HT1080 (cell line): ENCODE measurements at regions not wholly inside any gene's neighbourhood (a gene's known extent, or its start where the extent isn't known, plus 50 kb on each side); places are given as distances from the start of the nearest gene placed in this dataset.
"Not testable (repeated sequence)": the region's sequence is repeated elsewhere in the genome, so short reads cannot be mapped to it uniquely, and the experiment has no call there.

Source experiments
- DNase-seq: peaks from one replicate; pipeline ENCODE4 v3.0.0-alpha.2; 2015; ENCODE audit warnings: low read depth

DNA sequence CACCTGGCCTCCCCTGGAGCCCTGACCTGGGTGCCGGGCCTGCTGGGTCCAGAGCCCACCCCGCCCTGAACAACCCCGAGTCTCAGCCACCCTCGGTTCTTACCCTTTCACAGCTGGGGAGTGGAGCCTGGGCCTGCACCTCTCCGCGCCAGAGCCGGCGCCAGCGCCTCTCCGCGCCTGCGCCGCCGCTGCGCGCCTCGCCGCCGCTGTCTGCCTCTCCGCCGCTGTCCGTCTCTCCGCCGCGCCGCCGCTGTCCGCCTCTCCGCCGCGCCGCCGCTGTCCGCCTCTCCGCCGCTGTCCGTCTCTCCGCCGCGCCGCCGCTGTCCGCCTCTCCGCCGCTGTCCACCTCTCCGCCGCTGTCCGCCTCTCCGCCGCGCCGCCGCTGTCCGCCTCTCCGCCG lies 326.9 kb upstream of the PLGLB1 start:
- DNase-seq, result not testable (repeated sequence)

DNA sequence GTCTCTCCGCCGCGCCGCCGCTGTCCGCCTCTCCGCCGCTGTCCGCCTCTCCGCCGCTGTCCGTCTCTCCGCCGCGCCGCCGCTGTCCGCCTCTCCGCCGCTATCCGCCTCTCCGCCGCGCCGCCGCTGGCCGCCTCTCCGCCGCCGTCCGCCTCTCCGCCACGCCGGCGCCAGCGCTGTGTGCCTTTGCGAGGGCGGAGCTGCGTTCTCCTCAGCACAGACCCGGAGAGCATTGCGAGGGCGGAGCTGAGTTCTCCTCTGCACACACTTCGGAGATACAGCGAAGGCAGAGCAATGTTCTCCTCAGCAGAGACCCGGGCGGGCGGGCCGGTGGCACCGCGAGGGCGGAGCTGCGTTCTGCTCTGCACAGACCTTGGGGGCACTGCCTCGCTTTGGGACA lies 327.4 kb upstream of the PLGLB1 start:
- DNase-seq, result not testable (repeated sequence)

DNA sequence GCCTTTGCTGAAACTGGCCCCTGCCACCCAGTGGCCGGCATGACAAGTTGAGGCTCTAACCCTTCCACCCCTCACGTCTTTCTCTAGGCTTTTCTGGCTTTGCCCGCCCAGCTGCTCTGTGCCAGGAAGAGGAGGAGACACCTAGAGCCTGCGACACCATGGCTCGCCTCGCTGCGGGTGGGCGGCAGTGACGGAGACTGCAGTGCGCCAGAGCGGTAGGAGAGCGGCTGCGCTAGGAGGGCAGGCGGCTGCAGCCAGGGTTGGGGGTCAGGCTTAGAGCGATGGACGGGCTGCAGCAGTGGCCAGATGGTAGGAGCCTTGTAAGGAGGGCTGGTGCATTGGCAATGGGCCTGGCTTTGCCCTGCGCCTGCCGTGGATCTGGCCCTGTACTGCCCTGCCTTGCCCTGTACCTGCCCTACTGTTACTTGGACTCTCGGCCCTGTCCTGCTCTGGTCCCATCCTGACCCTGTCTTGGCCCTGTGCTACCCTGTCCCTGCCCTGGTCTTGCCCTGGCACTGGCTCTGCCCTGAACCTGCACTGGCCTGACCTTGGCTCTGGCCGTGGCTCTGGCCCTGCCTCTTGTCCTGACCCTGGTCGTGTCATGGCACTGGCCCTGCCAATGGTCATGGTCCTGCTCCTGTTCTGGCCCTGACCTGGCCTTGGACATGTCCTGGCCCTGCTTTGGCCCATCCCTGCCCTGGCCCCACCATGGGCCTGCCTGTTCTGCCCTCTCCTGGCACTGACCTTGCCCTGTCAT lies 330.7 kb upstream of the PLGLB1 start:
- DNase-seq, result not testable (repeated sequence)

DNA sequence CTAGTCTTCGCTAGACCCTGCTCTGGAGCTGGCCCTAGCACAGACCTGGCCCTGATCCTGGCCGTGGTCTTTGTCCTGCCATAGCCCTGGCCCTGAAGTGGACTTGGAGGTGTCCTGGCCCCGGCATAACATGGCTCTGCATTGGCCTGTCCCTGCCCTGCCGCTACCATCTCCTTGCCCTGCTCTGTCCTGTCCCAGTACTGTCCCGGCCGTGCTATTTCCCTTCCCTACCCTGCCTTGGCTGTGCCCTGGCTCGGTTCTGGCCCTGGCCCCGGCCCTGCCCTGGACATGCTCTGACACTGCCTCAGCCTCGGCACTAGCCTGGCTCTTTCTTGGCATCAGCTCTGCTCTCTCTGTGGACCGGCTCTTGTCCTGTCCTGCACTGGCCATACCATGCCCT lies 331.8 kb upstream of the PLGLB1 start:
- not testable (repeated sequence) for DNase-seq

DNA sequence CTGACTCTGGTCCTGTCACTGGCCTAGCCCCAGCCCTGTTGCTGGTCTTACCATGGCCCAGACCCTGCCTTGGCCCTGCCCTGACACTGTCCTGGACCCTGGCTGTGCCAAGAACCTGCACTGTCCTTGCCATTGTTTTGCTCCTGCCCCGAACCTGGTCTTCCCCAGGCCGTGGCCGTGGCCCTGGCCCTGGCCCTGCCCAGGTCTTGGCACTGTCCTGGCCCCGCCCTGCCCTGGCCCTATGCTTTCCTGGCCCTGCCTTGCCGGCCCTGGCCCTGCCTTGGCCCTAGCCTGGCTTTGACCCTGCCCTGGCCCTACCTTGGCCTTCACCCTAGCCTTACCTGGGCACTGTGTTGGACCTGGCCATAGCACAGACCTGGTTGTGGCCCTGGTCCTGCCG lies 332.5 kb upstream of the PLGLB1 start:
- DNase-seq, result not testable (repeated sequence)

DNA sequence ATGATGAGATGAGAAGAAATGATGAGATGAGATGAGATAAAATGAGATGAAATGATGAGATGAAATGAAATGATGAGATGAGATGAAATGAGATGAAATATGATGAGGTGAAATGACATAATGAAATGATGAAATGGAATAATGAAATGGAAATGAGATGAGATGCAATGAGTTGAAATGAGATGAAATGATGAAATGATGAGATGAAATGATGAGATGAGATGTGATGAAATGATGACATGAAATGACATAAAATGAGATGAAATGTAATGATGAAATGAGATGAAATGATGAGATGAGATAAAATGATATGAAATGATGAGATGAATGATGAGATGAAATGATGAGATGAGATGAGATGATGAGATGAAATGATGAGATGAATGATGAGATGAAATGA lies 338.6 kb upstream of the PLGLB1 start:
- DNase-seq, result not testable (repeated sequence)

DNA sequence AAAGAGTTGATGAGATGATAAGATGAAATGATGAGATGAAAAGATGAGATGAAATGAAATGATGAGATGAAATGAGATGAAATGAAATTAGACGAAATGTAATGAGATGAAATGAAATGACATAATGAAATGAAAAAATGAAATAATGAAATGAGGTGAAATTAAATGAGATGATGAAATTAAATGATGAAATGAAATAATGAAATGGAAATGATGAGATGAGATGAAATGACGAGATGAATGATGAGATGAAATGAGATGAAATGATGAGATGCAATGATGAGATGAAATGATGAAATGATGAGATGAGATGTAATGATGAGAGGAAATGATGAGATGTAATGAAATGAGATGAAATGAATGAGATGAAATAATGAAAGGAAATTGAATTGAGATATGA lies 339.3 kb upstream of the PLGLB1 start:
- not testable (repeated sequence) for DNase-seq

DNA sequence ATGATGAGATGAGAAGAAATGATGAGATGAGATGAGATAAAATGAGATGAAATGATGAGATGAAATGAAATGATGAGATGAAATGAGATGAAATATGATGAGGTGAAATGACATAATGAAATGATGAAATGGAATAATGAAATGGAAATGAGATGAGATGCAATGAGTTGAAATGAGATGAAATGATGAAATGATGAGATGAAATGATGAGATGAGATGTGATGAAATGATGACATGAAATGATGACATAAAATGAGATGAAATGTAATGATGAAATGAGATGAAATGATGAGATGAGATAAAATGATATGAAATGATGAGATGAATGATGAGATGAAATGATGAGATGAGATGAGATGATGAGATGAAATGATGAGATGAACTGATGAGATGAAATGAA lies 340.2 kb upstream of the PLGLB1 start:
- not testable (repeated sequence) for DNase-seq

DNA sequence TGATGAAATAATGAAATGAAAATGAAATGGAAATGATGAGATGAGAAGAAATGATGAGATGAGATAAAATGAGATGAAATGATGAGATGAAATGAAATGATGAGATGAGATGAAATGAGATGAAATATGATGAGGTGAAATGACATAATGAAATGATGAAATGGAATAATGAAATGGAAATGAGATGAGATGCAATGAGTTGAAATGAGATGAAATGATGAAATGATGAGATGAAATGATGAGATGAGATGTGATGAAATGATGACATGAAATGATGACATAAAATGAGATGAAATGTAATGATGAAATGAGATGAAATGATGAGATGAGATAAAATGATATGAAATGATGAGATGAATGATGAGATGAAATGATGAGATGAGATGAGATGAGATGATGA lies 342.7 kb upstream of the PLGLB1 start:
- DNase-seq, result not testable (repeated sequence)

DNA sequence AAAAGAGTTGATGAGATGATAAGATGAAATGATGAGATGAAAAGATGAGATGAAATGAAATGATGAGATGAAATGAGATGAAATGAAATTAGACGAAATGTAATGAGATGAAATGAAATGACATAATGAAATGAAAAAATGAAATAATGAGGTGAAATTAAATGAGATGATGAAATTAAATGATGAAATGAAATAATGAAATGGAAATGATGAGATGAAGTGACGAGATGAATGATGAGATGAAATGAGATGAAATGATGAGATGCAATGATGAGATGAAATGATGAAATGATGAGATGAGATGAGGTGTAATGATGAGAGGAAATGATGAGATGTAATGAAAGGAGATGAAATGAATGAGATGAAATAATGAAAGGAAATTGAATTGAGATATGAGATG lies 343.4 kb upstream of the PLGLB1 start:
- DNase-seq, result not testable (repeated sequence)

DNA sequence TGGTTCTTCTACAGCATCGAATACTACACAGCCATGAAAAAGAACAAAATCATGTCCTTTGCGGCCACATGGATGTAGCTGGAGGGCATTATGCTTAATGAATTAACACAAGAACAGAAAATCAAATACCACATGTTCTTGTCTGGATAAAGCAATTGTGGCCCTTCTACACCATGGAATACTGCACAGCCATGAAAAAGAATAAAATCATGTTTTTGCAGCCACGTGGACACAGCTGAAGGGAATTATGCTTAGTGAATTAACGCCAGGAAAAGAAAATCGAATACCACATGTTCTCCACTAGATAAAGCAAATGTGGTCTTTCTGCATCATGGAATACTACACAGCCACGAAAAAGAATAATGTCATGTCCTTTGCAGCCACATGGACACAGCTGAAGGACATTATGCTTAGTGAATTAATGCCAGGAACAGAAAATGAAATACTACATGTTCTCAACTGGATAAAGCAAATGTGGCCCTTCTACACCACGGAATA lies 361.8 kb upstream of the PLGLB2 start:
- not testable (repeated sequence) for DNase-seq

DNA sequence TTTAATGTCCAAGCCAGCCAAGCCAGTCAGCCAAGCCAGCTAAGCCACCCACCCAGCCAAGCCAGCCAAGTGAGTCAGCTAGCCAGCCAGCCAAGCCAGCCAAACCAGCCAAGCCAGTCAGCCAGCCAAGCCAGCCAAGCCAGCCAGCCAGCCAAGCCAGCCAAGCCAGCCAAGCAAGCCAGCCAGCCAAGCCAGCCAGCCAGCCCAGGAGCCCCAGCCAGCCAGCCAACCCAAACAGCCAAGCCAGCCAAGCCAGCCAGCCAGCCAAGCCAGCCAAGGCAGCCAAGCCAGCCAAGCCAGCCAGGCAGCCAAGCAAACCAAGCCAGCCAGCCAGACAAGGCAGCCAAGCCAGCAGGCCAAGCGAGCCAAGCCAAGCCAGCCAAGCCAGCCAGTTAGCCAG lies 352.1 kb upstream of the PLGLB2 start:
- not testable (repeated sequence) for DNase-seq

DNA sequence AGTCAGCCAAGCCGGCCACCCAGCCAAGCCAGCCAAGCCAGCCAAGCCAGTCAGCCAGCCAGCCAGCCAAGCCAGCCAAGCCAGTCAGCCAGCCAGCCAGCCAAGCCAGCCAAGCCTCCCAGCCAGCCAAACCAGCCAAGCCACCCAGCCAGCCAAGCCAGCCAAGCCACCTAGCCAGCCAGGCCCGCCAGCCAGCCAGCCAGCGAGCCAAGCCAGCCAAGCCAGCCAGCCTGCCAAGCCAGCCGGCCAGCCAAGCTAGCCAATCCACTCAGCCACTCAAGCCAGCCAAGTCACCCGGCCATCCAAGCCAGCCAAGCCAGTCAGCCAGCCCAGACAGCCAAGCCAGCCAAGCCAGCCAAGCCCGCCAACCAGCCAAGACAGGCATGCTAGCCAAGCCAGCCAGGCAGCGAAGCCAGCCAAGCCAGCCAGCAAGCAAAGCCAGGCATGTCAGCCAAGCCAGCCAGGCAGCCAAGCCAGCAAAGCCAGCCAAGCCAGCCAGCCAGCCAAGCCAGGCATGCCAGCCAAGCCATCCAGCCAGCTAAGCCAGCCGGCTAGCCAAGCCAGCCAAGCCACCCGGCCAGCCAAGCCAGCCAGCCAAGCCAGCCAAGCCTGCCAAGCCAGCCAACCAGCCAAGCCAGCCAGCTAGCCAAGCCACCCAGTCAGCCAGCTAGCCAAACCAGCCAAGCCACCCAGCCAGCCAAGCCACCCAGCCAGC lies 351.2 kb upstream of the PLGLB2 start:
- DNase-seq, result not testable (repeated sequence)

DNA sequence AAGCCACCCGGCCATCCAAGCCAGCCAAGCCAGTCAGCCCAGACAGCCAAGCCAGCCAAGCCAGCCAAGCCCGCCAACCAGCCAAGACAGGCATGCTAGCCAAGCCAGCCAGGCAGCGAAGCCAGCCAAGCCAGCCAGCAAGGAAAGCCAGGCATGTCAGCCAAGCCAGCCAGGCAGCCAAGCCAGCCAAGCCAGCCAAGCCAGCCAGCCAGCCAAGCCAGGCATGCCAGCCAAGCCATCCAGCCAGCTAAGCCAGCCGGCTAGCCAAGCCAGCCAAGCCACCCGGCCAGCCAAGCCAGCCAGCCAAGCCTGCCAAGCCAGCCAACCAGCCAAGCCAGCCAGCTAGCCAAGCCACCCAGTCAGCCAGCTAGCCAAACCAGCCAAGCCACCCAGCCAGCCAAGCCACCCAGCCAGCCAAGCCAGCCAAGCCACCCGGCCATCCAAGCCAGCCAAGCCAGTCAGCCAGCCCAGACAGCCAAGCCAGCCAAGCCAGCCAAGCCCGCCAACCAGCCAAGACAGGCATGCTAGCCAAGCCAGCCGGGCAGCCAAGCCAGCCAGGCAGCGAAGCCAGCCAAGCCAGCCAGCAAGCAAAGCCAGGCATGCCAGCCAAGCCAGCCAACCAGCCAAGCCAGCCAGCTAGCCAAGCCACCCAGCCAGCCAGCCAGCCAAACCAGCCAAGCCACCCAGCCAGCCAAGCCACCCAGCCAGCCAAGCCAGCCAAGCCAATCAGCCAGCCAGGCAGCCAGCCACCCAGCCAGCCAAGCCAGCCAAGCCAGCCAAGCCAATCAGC lies 350.4 kb upstream of the PLGLB2 start:
- DNase-seq, result not testable (repeated sequence)

DNA sequence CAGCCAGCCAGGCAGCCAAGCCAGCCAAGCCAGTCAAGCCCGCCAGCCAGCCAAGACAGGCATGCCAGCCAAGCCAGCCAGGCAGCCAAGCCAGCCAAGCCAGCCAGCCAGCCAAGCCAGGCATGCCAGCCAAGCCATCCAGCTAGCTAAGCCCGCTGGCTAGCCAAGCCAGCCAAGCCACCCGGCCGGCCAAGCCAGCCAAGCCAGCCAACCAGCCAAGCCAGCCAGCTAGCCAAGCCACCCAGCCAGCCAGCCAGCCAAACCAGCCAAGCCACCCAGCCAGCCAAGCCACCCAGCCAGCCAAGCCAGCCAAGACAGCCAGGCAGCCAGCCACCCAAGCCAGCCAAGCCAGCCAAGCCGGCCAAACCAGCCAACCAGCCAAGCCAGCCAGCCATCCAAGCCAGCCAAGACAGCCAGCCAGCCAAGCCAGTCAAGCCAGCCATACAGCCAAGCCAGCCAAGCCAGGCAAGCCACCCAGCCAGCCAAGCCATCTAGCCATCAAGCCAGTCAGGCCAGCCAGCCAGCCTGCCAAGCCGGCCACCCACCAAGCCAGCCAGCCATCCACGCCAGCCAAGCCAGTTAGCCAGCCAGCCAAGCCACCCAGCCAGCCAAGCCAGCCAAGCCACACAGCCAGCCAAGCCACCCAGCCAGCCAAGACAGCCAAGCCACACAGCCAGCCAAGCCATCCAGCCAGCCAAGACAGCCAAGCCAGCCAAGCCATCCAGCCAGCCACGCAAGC lies 349.2 kb upstream of the PLGLB2 start:
- not testable (repeated sequence) for DNase-seq

DNA sequence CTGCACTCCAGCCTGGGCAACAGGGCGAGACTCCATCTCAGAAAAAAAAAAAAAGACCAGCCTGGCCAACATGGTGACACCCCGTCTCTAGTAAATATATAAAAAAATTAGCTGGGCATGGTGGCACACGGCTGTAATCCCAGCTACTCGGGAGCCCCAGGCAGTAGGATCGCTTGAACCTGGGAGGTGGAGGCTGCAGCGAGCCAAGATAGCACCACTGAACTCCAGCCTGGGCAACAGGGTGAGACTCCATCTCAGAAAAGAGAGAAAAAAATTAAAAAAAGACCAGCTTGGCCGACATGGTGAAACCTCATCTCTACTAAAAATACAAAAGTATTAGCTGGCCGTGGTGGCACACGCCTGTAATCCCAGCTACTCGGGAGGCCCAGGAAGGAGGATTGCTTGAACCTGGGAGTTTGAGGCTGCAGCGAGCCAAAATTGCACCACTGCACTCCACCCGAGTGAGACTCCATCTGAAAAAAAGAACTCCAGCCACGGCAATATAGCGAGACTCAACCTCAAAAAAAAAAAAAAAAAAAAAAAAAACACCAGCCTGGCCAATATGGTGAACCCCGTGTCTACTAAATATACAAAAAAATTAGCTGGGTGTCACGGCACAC lies 346.1 kb upstream of the PLGLB2 start:
- no peak for DNase-seq

DNA sequence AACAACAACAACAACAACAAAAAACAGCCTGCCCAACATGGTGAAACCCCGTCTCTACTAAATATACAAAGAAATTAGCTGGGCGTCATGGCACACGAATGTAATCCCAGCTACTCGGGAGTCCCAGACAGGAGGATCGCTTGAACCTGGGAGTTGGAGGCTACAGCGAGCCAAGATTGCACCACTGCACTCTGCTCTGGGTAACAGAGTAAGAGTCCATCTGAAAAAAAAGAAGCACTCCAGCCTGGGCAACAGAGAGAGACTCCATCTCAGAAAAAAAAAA lies 344.1 kb upstream of the PLGLB2 start:
- no peak for DNase-seq

DNA sequence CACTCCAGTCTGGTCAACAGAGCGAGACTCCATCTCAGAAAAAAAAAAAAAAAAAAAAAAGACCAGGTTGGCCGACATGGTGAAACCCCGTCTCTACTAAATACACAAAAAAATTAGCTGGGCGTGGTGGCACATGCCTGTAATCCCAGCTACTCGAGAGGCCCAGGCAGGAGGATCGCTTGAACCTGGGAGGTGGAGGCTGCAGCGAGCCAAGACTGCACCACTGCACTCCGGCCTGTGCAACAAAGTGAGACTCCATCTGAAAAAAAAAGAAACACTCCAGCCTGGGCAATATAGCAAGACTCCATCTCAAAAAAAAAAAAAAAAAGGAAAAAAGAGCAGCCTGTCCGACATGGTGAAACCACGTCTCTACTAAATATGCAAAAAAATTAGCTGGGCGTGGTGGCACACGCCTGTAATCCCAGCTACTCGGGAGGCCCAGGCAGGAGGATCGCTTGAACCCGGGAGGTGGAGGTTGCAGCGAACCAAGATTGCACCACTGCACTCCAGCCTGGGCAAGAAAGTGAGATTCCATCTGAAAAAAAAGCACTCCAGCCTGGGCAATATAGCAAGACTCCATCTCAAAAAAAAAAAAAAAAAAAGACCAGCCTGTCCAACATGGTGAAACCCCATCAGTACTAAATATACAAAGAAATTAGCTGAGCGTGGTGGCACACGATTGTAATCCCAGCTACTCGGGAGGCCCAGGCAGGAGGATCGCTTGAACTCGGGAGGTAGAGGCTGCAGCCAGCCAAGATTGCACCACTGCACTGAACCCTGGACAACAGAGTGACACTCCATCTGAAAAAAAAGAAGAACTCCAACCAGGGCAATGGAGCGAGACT lies 343.3 kb upstream of the PLGLB2 start:
- DNase-seq, result not testable (repeated sequence)

DNA sequence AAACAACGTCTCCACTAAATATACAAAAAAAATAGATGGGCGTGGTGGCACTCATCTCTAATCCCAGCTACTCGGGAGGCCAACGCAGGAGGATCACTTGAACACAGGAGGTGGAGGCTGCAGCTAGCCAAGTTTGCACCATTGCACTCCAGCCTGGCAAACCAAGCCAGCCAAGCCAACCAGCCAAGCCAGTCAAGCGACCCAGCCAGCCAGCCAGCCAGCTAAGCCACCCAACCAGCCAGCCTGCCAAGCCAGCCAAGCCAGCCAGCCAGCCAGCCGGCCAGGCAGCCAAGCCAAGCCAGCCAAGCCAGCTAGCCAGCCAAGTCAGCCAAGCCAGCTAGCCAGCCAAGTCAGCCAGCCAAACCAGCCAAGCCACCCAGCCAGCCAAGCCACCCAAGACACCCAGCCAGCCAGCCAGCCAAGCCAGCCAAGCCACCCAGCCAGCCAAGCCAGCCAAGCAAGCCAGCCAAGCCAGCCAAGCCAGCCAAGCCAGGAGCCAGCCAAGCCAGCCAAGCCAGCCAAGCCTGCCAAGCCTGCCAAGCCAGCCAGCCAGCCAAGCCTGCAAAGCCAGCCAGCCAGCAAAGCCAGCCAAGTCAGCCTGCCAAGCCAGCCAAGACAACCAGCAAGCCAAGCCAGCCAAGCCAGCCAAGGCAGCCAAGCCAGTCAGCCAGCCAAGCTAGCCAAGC lies 342.2 kb upstream of the PLGLB2 start:
- DNase-seq, result not testable (repeated sequence)
